GM21723 (cell line): ENCODE measurements at regions not wholly inside any gene's neighbourhood (a gene's known extent, or its start where the extent isn't known, plus 50 kb on each side); places are given as distances from the start of the nearest gene placed in this dataset.
"Not testable (repeated sequence)": the region's sequence is repeated elsewhere in the genome, so short reads cannot be mapped to it uniquely, and the experiment has no call there.

ENCODE experiments used
- ATAC-seq: cut with Tn5 transposase; IDR thresholded peaks from one replicate; pipeline ENCODE4 v1.9.1; 2021; ENCODE audit warnings: mild to moderate bottlenecking, moderate library complexity; ENCODE audit not compliant: unreplicated experiment

GRCh38 chr6:28621268-28621667, 95.6 kb downstream of the GPX5 start:
- ATAC-seq: not testable (repeated sequence)

GRCh38 chr6:28623242-28623641, 97.6 kb downstream of the GPX5 start:
- not testable (repeated sequence) for ATAC-seq

GRCh38 chr6:28626386-28626785, 100.7 kb downstream of the GPX5 start:
- ATAC-seq: not testable (repeated sequence)

- no peak for ATAC-seq
These were observed 106.7 kb downstream of the GPX5 start for GRCh38 chr6:28632326-28632851.

- ATAC-seq: no peak
These were observed 107.9 kb downstream of the GPX5 start for GRCh38 chr6:28633445-28634215.

- no peak for ATAC-seq
These were observed 108.7 kb downstream of the GPX5 start for GRCh38 chr6:28634411-28634760.

GRCh38 chr6:28634761-28635546, 109.3 kb downstream of the GPX5 start:
- ATAC-seq: no peak

- no peak for ATAC-seq
These were observed 110.0 kb downstream of the GPX5 start for GRCh38 chr6:28635547-28636158.

- ATAC-seq: no peak
These were observed 113.2 kb downstream of the GPX5 start for GRCh38 chr6:28638787-28639430.

GRCh38 chr6:28639445-28640290, 114.0 kb downstream of the GPX5 start:
- not testable (repeated sequence) for ATAC-seq

GRCh38 chr6:28643017-28643740, 117.5 kb downstream of the GPX5 start:
- ATAC-seq: no peak

GRCh38 chr6:28646650-28647049, 121.0 kb downstream of the GPX5 start:
- ATAC-seq: no peak

- peak; percentile 58 for ATAC-seq
These were observed 122.6 kb downstream of the GPX5 start for GRCh38 chr6:28648035-28648877.

- ATAC-seq: no peak
These were observed 123.2 kb downstream of the GPX5 start for GRCh38 chr6:28648878-28649375.

GRCh38 chr6:28651161-28651560, 125.5 kb downstream of the GPX5 start:
- ATAC-seq: no peak

- no peak for ATAC-seq
These were observed 128.2 kb downstream of the GPX5 start for GRCh38 chr6:28653876-28654275.

- no peak for ATAC-seq
These were observed 129.5 kb downstream of the GPX5 start for GRCh38 chr6:28655164-28655563.

GRCh38 chr6:28656715-28657114, 131.0 kb downstream of the GPX5 start:
- no peak for ATAC-seq
